ENCODE measurements at regions not wholly inside any gene's neighbourhood (a gene's known extent, or its start where the extent isn't known, plus 50 kb on each side); places are given as distances from the start of the nearest gene placed in this dataset.

- Histone ChIP-seq H3K4me1 (ENCODE audit: control insufficient read depth, extremely low read depth, insufficient read depth, low read length) (no peaks in the 10 kb centered on the region), H3K9me3 (ENCODE audit: control insufficient read depth, insufficient read depth, low read depth, low read length) (no peaks in the 10 kb centered on the region), H2AFZ (ENCODE audit: low read length) (no peak overlapping the region), H3K9ac (ENCODE audit: insufficient read depth, low read length) (no peak overlapping the region), H3K27me3 (ENCODE audit: control insufficient read depth, insufficient read depth, low read length) (no peaks in the 10 kb centered on the region), H3K27ac (ENCODE audit: insufficient read depth, low read length) (no peak overlapping the region), H4K20me1 (ENCODE audit: control insufficient read depth, extremely low read depth, insufficient read depth, low read length) (no peaks in the 10 kb centered on the region), H3K4me2 (ENCODE audit: extremely low read depth, insufficient read depth, low read length) (no peak overlapping the region), H3K4me3 (replicated peaks in 1 of 4; ENCODE audit: control extremely low read depth in 1 of 4, insufficient read depth in 1 of 4, low read depth in 3 of 4, low read length in 4 of 4) (no peak overlapping the region), H3K79me2 (ENCODE audit: control insufficient read depth, insufficient read depth, low read length) (no peaks in the 10 kb centered on the region), H3K36me3 (ENCODE audit: control insufficient read depth, insufficient read depth, low read length) (no peaks in the 10 kb centered on the region)
- no peak for TF ChIP-seq EZH2 (IDR thresholded peaks at IDR 0.05; ENCODE audit: low read length, missing control alignments)
- no peak for TF ChIP-seq CTCF (conservative IDR thresholded peaks at IDR 0.05 in 1 of 2, IDR thresholded peaks at IDR 0.05 in 1 of 2; ENCODE audit: low read depth in 1 of 2, low read length in 2 of 2)
- no peak for DNase-seq (ENCODE audit: low read depth in 2 of 2)
Measured at GRCh38 chr7:88590963-88591362, 168.5 kb upstream of the ZNF804B start.

GRCh38 chr7:88589927-88590326, 169.6 kb upstream of the ZNF804B start:
- Histone ChIP-seq H3K4me2 (ENCODE audit: extremely low read depth, insufficient read depth, low read length) (no peak overlapping the region), H3K79me2 (ENCODE audit: control insufficient read depth, insufficient read depth, low read length) (no peaks in the 10 kb centered on the region), H3K4me3 (replicated peaks in 1 of 4; ENCODE audit: control extremely low read depth in 1 of 4, insufficient read depth in 1 of 4, low read depth in 3 of 4, low read length in 4 of 4) (no peak overlapping the region), H2AFZ (ENCODE audit: low read length) (no peak overlapping the region), H3K27ac (ENCODE audit: insufficient read depth, low read length) (no peak overlapping the region), H3K27me3 (ENCODE audit: control insufficient read depth, insufficient read depth, low read length) (no peaks in the 10 kb centered on the region), H3K9me3 (ENCODE audit: control insufficient read depth, insufficient read depth, low read depth, low read length) (no peaks in the 10 kb centered on the region), H3K4me1 (ENCODE audit: control insufficient read depth, extremely low read depth, insufficient read depth, low read length) (no peaks in the 10 kb centered on the region), H4K20me1 (ENCODE audit: control insufficient read depth, extremely low read depth, insufficient read depth, low read length) (no peaks in the 10 kb centered on the region), H3K9ac (ENCODE audit: insufficient read depth, low read length) (no peak overlapping the region), H3K36me3 (ENCODE audit: control insufficient read depth, insufficient read depth, low read length) (no peaks in the 10 kb centered on the region)
- no peak for DNase-seq (ENCODE audit: low read depth in 2 of 2)
- TF ChIP-seq CTCF (conservative IDR thresholded peaks at IDR 0.05 in 1 of 2, IDR thresholded peaks at IDR 0.05 in 1 of 2; ENCODE audit: low read depth in 1 of 2, low read length in 2 of 2) (no peak), EZH2 (IDR thresholded peaks at IDR 0.05; ENCODE audit: low read length, missing control alignments) (no peak)

DNA sequence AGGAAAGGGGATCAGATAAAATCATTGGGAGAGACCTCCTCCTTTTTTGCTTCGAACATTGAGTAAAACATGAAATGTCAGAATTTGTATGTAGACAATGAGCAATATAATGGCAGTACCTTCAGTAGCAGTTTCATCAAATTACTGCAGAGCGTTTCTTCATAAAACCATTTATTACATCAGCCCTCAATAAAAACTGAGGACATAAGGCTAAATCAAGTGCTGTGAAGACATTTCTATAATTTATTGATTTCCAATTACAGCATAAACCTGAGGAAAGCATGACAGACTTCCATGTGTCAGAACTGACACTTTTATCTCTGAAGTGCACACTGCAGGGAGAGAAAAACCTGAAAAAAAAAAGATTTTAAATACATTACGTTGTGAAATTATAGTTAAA, 172.6 kb upstream of the ZNF804B start:
- Histone ChIP-seq H3K27me3 (ENCODE audit: control insufficient read depth, insufficient read depth, low read length) (no peaks in the 10 kb centered on the region), H3K4me1 (ENCODE audit: control insufficient read depth, extremely low read depth, insufficient read depth, low read length) (no peaks in the 10 kb centered on the region), H3K9ac (ENCODE audit: insufficient read depth, low read length) (no peak overlapping the region), H3K27ac (ENCODE audit: insufficient read depth, low read length) (no peak overlapping the region), H3K79me2 (ENCODE audit: control insufficient read depth, insufficient read depth, low read length) (no peaks in the 10 kb centered on the region), H2AFZ (ENCODE audit: low read length) (no peak overlapping the region), H3K4me3 (replicated peaks in 1 of 4; ENCODE audit: control extremely low read depth in 1 of 4, insufficient read depth in 1 of 4, low read depth in 3 of 4, low read length in 4 of 4) (no peak overlapping the region), H3K4me2 (ENCODE audit: extremely low read depth, insufficient read depth, low read length) (no peak overlapping the region), H4K20me1 (ENCODE audit: control insufficient read depth, extremely low read depth, insufficient read depth, low read length) (no peaks in the 10 kb centered on the region), H3K9me3 (ENCODE audit: control insufficient read depth, insufficient read depth, low read depth, low read length) (no peaks in the 10 kb centered on the region), H3K36me3 (ENCODE audit: control insufficient read depth, insufficient read depth, low read length) (no peaks in the 10 kb centered on the region)
- no peak for DNase-seq (ENCODE audit: low read depth in 2 of 2)
- TF ChIP-seq CTCF (conservative IDR thresholded peaks at IDR 0.05 in 1 of 2, IDR thresholded peaks at IDR 0.05 in 1 of 2; ENCODE audit: low read depth in 1 of 2, low read length in 2 of 2): no peak
- no peak for TF ChIP-seq EZH2 (IDR thresholded peaks at IDR 0.05; ENCODE audit: low read length, missing control alignments)

Measured in fibroblast of lung (primary cell).